K562 (cell line): ENCODE measurements at regions not wholly inside any gene's neighbourhood (a gene's known extent, or its start where the extent isn't known, plus 50 kb on each side); places are given as distances from the start of the nearest gene placed in this dataset.

Experiments
- CUX1 ChIP-seq: fragments of 200-800 bp; sonication (Bioruptor generic); IDR thresholded peaks from 2 replicates; pipeline ENCODE4 v1.6.1; 2016; ENCODE audit warnings: missing genetic modification characterization, missing compliant biosample characterization
- KDM5B ChIP-seq: fragments of 200-600 bp; sonication (generic); IDR thresholded peaks from 2 replicates; pipeline ENCODE4 v1.6.1; 2012; ENCODE audit warnings: low read depth, mild to moderate bottlenecking, moderate library complexity, low read length, control low read depth, inconsistent platforms; ENCODE audit not compliant: insufficient replicate concordance
- TF ChIP-seq, protein P1 (sequence below): fragments of 250-450 bp; sonication (Bioruptor Pico); IDR thresholded peaks from 2 replicates; pipeline ENCODE4 v1.5.0; 2020; ENCODE audit warnings: mild to moderate bottlenecking, borderline replicate concordance
- TF ChIP-seq, protein P2 (sequence below): sonication (generic); formaldehyde crosslinking; IDR thresholded peaks from 2 replicates; pipeline ENCODE4 v1.9.0; 2022; ENCODE audit warnings: mild to moderate bottlenecking, missing genetic modification reagents

- TF ChIP-seq, protein P1, sequence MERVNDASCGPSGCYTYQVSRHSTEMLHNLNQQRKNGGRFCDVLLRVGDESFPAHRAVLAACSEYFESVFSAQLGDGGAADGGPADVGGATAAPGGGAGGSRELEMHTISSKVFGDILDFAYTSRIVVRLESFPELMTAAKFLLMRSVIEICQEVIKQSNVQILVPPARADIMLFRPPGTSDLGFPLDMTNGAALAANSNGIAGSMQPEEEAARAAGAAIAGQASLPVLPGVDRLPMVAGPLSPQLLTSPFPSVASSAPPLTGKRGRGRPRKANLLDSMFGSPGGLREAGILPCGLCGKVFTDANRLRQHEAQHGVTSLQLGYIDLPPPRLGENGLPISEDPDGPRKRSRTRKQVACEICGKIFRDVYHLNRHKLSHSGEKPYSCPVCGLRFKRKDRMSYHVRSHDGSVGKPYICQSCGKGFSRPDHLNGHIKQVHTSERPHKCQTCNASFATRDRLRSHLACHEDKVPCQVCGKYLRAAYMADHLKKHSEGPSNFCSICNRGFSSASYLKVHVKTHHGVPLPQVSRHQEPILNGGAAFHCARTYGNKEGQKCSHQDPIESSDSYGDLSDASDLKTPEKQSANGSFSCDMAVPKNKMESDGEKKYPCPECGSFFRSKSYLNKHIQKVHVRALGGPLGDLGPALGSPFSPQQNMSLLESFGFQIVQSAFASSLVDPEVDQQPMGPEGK (CRISPR knock-in tag) = no peak
- no peak for TF ChIP-seq KDM5B
- no peak for TF ChIP-seq CUX1
- TF ChIP-seq, protein P2, sequence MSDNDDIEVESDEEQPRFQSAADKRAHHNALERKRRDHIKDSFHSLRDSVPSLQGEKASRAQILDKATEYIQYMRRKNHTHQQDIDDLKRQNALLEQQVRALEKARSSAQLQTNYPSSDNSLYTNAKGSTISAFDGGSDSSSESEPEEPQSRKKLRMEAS (CRISPR knock-in tag) = no peak
These were observed 635.1 kb upstream of the AGTR1 start (continued) for GRCh38 chr3:148062590-148062989.
